Small intestine (tissue), 7 donors: ENCODE measurements at regions not wholly inside any gene's neighbourhood (a gene's known extent, or its start where the extent isn't known, plus 50 kb on each side); places are given as distances from the start of the nearest gene placed in this dataset.
A peak's percentile ranks its signal among the peaks of the same experiment; 100 is the strongest.

Experiments used
- DNase-seq, 2 donors: peaks; one replicate each; pipeline versions ENCODE4 v3.0.0 to v3.0.0-alpha.2; 2013
- FAIRE-seq: peaks from 2 replicates; lab custom pipeline; 2012; peaks lifted over from hg19 to GRCh38; lab: Jason Lieb, UNC
- H3K27ac ChIP-seq, 3 donors: one replicate each; pipeline ENCODE4 v1.5.1; 2013; ENCODE audit warnings: low read length in 2 of 3, mild to moderate bottlenecking in 2 of 3, control low read depth in 1 of 3, inconsistent platforms in 1 of 3, low read depth in 1 of 3, moderate library complexity in 1 of 3
- H3K27me3 ChIP-seq, 3 donors: one replicate each; pipeline ENCODE4 v1.6.1; 2013; ENCODE audit warnings: low read length in 3 of 3, inconsistent platforms in 1 of 3; ENCODE audit not compliant: control insufficient read depth in 3 of 3, insufficient read depth in 3 of 3
- H3K36me3 ChIP-seq, 3 donors: one replicate each; pipeline ENCODE4 v1.6.1; 2013; ENCODE audit warnings: low read length in 3 of 3, inconsistent platforms in 1 of 3, low read depth in 1 of 3, mild to moderate bottlenecking in 1 of 3, moderate library complexity in 1 of 3; ENCODE audit not compliant: control insufficient read depth in 3 of 3, insufficient read depth in 2 of 3
- H3K4me1 ChIP-seq, 3 donors: one replicate each; pipeline ENCODE4 v1.6.1; 2013; ENCODE audit warnings: low read length in 2 of 3, inconsistent platforms in 1 of 3, low read depth in 1 of 3, mild to moderate bottlenecking in 1 of 3, moderate library complexity in 1 of 3; ENCODE audit not compliant: control insufficient read depth in 3 of 3, insufficient read depth in 2 of 3
- H3K4me3 ChIP-seq, 3 donors: one replicate each; pipeline ENCODE4 v1.5.1; 2013; ENCODE audit warnings: low read length in 3 of 3, control low read depth in 1 of 3, inconsistent platforms in 1 of 3, low read depth in 1 of 3, mild to moderate bottlenecking in 1 of 3, moderate library complexity in 1 of 3
- H3K9me3 ChIP-seq, 2 donors: one replicate each; pipeline ENCODE4 v1.6.1; 2013; ENCODE audit warnings: low read depth in 1 of 2, low read length in 1 of 2; ENCODE audit not compliant: control insufficient read depth in 2 of 2, insufficient read depth in 1 of 2
- WGBS, 3 donors: extraction: QIAGEN DNeasy Blood & Tissue Kit; methylation state at CpG; one replicate each; pipeline ENCODE4 v1.1.7; 2013; 5-methylcytosine and 5-hydroxymethylcytosine counted together
- donor health status: healthy with polysubstance abuse.
- donor health status: control.
- donor health status: control.
- donor health status: Bipolar disorder and iron deficiency.
- donor health status: healthy.

DNA sequence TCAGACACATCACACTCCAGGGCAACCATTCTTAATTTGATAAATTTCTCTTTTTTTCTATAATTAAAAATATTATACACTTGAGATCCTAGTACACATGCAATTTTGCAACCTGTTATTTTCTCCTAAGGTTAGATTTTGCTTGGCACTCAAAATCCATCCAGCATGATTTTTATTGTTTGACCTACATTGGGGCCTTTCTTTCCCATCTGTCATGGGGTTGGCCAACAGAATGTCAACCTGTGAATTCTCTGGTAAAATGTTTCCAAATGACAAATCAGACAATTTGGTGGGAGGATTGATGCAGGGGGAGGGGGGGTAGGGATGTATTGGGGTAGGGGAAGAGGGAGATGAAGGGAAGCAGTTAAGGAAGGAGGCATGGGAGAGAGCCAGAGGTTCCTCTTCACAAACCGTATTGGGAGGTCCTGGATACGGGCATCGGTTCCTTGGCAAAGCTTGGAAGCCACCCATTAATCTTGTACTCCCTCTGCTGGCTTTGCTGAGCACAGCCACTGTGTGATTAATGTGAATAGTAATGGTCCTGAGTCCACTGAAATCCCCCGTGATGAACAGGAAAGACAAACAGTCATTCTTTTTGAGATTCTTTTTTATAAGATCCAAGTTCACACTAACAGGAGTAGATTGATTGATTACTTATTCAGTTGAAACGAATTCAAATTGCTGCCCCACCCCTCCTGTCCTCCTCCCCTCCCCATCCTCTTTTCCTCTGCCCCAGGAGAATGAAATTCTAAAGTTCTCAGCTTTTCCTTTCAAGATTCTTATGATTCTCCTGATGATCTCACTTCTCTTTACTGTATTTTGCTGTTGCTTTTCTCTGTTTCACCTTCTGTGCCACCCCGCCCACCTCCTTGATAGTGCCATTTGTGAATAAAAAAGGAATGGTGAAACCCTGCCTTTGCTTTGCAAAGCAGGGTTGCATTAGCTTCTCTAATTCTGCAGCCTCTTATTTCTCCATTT lies 82.2 kb upstream of the SLC25A26 start:
- 14 to 15% (median 15%) methylated on average over 6 of the region's 6 CpGs for WGBS, 3 donors
- peaks cover 0 to 5% of the 10 kb centered on the region in 2 donors for H3K9me3 ChIP-seq
- no peaks in the 10 kb centered on the region for H3K27me3 ChIP-seq
- DNase-seq = peak; percentile 67 to 70
- H3K4me1 ChIP-seq = no peaks in the 10 kb centered on the region
- H3K4me3 ChIP-seq = no peak overlapping the region
- FAIRE-seq = no peak
- H3K36me3 ChIP-seq = no peaks in the 10 kb centered on the region
- no peak overlapping the region for H3K27ac ChIP-seq

DNA sequence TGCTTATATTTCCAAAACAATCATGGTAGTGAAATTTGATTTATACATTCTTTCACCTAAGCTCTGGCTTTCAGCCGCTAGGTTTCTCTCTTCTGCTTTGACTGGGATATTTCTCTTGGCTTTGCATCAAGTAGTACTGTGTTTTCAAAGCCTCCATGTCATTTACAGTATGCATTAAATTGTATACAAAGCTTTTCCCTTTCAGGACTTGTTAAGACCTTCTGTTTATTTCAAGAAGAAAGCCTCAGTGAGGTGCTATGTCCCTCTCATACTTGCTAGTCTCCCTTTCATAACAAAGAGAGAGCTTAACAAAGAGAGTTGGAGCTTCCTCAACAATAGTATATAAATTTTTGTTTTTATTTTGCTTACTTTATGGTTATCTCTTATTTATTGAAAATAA lies 84.2 kb upstream of the SLC25A26 start:
- H3K4me3 ChIP-seq = no peak overlapping the region
- no peaks in the 10 kb centered on the region for H3K27me3 ChIP-seq
- 84 to 100% (median 87%) methylated on average over 1 of the region's 1 CpG for WGBS, 3 donors
- H3K4me1 ChIP-seq = no peaks in the 10 kb centered on the region
- DNase-seq (no peak), FAIRE-seq (no peak)
- H3K9me3 ChIP-seq = peaks cover 0 to 5% of the 10 kb centered on the region in 2 donors
- no peaks in the 10 kb centered on the region for H3K36me3 ChIP-seq
- no peak overlapping the region for H3K27ac ChIP-seq

DNA sequence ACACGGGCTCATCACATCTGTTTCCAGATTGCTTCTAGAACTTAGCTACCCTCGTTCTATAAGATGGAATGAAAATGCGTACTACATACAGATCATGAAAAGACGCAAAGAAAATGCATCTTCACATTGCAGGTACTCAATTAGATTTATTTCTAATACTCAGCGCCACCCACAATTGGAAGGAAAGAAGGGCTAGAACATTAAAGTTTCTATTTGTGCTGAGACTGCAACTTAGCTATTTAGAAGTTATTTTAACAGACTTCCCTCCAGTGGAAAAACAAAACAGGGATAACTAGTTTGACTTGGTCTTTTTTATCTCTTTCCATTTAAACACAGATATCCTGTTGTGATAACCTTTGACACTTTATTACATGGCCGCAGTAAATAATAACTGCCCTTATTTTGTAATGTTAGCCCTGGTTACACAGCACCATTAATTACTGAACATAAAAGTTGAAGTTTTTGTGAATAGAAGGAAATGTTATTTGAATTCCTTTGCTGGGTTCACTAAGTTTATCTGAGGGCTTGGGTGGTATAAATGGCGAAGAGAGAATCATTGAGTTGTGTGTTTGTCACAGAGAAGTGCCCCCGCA lies 86.9 kb upstream of the SLC25A26 start:
- Histone ChIP-seq H3K27me3 (no peaks in the 10 kb centered on the region), H3K9me3 (peaks cover 0 to 5% of the 10 kb centered on the region in 2 donors), H3K4me3 (no peak overlapping the region), H3K4me1 (no peaks in the 10 kb centered on the region), H3K27ac (no peak overlapping the region), H3K36me3 (no peaks in the 10 kb centered on the region)
- 76 to 81% (median 80%) methylated on average over 8 of the region's 8 CpGs for WGBS, 3 donors
- no peak for FAIRE-seq
- no peak for DNase-seq

DNA sequence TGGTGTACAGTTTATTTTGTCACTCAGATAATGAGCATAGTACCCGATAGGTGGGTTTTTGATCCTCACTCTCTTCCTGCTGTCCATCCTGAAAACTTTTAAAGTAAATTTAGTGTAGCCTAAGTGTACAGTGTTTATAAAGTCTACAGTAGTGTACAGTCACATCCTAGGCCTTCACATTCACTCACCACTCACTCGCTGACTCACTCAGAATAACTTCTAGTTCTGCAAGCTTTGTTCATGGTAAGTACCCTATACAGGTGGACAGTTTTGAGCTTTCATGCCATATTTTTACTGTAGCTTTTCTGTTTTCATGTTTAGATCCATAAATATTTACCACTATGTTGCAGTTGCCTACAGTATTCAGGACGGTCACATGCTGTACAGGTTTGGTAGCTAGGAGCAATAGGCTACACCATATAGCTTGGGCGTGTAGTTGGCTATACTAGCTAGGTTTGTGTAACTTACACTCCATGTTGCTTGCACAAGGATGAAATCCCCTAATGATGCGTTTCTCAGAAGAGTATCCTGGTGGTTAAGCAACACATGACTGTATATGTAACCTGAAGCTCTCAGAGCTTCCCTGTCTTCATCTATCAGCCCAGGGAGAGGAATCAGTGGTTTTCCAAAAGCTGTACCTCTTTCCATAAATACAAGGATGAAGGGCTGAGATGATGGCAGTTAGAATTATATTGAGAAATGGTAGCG lies 87.6 kb upstream of the SLC25A26 start:
- H3K9me3 ChIP-seq = peaks cover 0 to 1% of the 10 kb centered on the region in 2 donors
- no peaks in the 10 kb centered on the region for H3K36me3 ChIP-seq
- no peak for DNase-seq
- 93% methylated on average over 6 of the region's 6 CpGs for WGBS, 3 donors
- H3K4me3 ChIP-seq = no peak overlapping the region
- no peaks in the 10 kb centered on the region for H3K4me1 ChIP-seq
- no peak overlapping the region for H3K27ac ChIP-seq
- no peaks in the 10 kb centered on the region for H3K27me3 ChIP-seq
- FAIRE-seq = no peak

DNA sequence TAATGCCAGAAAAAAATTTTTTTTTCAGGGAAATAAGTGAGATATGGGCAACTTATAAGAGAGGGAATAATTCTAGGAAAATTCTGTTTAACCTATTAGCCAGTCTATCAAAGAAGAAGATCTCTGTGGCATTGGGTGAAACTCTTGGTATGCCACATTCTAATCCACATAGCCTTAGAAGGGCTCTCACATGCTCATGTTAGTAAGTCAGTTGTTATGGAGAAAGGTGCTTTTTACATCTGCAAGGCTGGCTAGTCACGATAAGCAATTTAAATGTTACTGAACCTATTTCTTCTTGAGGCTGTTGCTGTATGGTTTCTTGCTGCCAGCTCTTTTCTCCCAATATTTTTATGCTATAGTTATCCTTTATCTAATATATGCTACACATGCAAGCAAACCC lies 89.9 kb upstream of the MAGI1 start:
- no peak for FAIRE-seq
- H3K4me1 ChIP-seq = no peaks in the 10 kb centered on the region
- WGBS, 3 donors = 76 to 88% (median 78%) methylated on average over 1 of the region's 1 CpG

DNA sequence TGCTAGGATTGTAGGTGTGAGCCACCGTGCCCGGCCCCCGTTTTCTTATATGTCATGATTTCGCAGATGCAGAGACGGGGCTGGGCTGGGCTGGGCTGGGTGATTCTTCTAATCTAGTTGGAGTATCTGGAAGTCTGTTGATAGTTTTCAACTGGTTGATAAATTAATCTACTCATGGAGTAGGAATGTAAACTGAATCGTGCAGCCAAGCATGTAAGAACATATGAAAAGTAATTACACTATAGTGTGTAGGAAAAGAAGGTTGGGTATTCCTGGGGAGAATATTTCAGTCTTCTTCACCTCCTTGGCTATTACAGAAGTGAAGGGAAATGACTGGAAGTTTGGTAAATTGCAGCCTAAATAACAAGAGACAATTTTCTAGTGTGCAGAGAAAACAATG lies 82.6 kb upstream of the MAGI1 start:
- H3K9me3 ChIP-seq = no peaks in the 10 kb centered on the region
- WGBS, 3 donors = 50 to 84% (median 82%) methylated on average over 6 of the region's 6 CpGs

More for the DNA sequence above, 89.9 kb upstream of the MAGI1 start:
- Histone ChIP-seq H3K36me3 (no peaks in the 10 kb centered on the region), H3K9me3 (no peaks in the 10 kb centered on the region), H3K4me3 (no peak overlapping the region), H3K27ac (no peak overlapping the region), H3K27me3 (no peaks in the 10 kb centered on the region)
- no peak for DNase-seq

DNA sequence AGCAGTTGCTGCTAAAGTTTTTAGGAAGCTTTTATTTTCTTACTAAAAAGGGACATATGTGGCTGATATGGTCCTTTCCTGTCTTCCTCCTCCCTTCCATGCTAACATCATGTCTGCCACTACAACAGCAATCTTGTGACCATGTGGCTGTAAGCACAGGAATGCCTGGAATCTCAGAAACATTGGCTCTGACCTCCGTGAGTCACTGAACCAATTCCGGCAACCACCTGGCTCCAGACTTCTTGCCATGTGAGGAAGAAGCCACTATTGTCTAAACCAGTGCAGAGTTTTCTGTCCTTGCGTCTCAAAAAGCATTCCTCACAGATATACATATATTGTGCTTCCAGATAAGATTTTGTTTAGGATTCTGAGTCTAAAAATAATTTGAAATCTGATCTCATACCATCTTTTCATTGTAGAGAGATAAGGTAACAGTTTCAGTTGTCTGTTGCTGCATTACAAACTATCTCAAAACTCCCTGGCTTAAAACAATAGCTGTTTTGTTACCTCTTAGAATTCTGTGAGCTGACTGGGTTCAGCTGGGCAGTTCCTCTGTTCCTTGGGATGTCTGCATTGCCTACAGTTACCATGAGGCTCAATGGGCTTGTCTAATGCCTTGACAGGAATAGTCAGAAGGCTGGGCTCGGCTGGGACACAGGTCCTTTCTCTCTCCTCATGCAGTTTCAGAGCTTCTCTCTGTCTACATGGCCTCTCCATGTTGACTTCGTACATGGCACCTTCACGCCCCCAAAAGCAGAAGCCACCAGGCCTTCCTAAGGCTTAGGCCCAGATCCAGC lies 77.3 kb upstream of the MAGI1 start:
- FAIRE-seq (no peak), DNase-seq (peak in 1 of 2 donors; percentile 11)
- Histone ChIP-seq H3K27me3 (no peaks in the 10 kb centered on the region), H3K9me3 (no peaks in the 10 kb centered on the region), H3K36me3 (no peaks in the 10 kb centered on the region), H3K4me1 (no peaks in the 10 kb centered on the region), H3K4me3 (no peak overlapping the region), H3K27ac (no peak overlapping the region)
- WGBS, 3 donors = 67 to 78% (median 73%) methylated on average over 6 of the region's 6 CpGs

More for the DNA sequence above, 82.6 kb upstream of the MAGI1 start:
- DNase-seq (no peak), FAIRE-seq (no peak)
- H3K4me1 ChIP-seq = no peaks in the 10 kb centered on the region
- no peak overlapping the region for H3K4me3 ChIP-seq
- H3K27ac ChIP-seq = no peak overlapping the region
- H3K27me3 ChIP-seq = no peaks in the 10 kb centered on the region
- no peaks in the 10 kb centered on the region for H3K36me3 ChIP-seq

DNA sequence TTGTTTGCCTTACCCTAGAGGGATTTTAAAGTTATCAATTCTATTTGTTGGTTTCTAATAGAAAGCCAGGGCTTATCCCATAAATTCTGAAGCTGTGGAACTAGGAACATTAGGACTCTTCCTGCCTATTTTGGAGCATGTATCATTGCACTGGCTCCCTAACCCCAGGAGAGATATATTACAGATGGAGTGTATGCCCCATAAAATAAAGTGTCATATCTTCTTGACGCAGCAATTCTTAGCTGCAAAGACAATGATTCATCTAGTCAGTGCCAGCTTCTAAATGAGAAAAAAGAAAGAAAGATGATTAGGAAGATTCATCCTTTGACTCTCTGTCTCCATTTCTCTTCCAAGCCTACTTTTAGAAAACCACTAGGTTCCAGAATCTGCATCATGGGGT lies 74.8 kb upstream of the MAGI1 start:
- no peaks in the 10 kb centered on the region for H3K27me3 ChIP-seq
- no peaks in the 10 kb centered on the region for H3K9me3 ChIP-seq
- WGBS, 3 donors = 64 to 94% (median 69%) methylated on average over 1 of the region's 1 CpG
- FAIRE-seq = no peak
- H3K4me3 ChIP-seq = no peak overlapping the region
- H3K4me1 ChIP-seq = no peaks in the 10 kb centered on the region
- no peak for DNase-seq
- no peaks in the 10 kb centered on the region for H3K36me3 ChIP-seq
- no peak overlapping the region for H3K27ac ChIP-seq
